C1 segment of cervical spinal cord (tissue), 14 donors: ENCODE measurements at regions not wholly inside any gene's neighbourhood (a gene's known extent, or its start where the extent isn't known, plus 50 kb on each side); places are given as distances from the start of the nearest gene placed in this dataset.
"Not testable (repeated sequence)": the region's sequence is repeated elsewhere in the genome, so short reads cannot be mapped to it uniquely, and the experiment has no call there.

Source experiments
- DNase-seq, 14 donors: peaks; one replicate each; lab custom pipeline; 2025; lab: John Stamatoyannopoulos, UW

DNA sequence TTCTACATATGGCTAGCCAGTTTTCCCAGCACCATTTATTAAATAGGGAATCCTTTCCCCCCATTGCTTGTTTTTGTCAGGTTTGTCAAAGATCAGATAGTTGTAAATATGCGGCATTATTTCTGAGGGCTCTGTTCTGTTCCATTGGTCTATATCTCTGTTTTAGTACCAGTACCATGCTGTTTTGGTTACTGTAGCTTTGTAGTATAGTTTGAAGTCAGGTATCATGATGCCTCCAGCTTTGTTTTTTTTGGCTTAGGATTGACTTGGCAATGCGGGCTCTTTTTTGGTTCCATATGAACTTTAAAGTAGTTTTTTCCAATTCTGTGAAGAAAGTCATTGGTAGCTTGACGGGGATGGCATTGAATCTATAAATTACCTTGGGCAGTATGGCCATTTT lies 60.0 kb upstream of the GPC3 start:
- DNase-seq: not testable (repeated sequence)

DNA sequence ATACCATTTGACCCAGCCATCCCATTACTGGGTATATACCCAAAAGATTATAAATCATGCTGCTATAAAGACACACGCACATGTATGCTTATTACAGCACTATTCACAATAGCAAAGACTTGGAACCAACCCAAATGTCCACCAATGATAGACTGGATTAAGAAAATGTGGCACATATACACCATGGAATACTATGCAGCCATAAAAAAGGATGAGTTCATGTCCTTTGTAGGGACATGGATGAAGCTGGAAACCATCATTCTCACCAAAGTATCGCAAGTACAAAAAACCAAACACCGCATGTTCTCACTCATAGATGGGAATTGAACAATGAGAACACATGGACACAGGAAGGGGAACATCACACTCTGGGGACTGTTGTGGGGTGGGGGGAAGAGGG lies 81.7 kb upstream of the GPC3 start:
- not testable (repeated sequence) for DNase-seq

DNA sequence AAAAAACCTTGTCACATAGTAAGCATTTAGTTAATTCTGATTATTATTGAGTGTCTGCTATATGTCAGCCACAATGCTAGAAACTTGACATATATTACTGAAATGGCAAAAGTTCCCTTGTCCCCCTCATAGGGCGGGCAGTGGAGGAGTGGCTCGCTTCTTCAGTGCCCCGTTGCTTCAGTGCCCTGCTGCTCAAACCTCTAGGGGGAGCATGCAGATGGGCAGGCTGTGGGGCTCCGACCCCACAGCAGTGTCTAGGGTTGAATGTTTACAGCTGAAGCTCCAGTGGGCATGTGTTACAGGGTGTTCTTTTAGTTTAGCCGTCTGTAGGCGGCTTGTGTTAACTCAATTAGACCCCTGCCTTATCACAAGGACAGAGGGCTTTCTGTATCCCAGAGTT lies 86.5 kb upstream of the GPC3 start:
- not testable (repeated sequence) for DNase-seq

DNA sequence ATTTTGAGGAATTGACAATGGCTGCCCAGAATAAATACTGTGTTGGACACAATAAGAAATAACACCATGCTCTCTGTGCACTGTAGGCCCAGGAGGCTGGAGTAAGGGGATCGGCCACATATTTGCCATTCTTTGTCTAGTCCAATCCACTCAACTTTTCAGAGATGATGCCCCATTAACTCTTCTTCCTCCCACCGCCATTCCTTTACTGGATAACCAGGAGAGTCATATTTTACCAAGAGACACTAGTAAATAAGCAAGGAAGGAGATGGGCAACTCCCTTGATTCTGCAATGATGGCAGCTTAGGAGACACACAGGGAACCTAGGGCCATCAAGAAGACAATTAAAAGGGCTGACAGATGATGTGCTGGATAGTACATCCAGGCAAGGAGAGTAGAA lies 87.9 kb upstream of the GPC3 start:
- no peak for DNase-seq

DNA sequence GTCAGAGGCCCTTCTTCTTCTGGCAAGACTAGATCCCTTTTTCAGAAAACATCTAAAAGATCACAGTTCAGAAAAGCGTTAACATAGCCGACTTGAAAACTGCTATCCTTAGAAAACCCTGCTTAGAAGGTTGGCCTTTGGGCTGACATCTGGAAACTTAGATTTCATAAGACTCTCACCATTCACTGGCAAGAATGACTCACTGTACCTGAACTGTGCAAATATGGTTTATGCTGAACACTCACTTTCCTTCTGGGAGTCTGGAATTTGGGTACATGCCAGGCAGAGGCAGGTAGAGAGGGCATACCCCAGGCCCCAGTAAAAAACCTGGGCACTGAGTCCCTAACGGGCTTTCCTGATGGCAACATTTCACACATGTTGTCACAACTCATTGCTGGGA lies 88.8 kb upstream of the GPC3 start:
- no peak for DNase-seq

DNA sequence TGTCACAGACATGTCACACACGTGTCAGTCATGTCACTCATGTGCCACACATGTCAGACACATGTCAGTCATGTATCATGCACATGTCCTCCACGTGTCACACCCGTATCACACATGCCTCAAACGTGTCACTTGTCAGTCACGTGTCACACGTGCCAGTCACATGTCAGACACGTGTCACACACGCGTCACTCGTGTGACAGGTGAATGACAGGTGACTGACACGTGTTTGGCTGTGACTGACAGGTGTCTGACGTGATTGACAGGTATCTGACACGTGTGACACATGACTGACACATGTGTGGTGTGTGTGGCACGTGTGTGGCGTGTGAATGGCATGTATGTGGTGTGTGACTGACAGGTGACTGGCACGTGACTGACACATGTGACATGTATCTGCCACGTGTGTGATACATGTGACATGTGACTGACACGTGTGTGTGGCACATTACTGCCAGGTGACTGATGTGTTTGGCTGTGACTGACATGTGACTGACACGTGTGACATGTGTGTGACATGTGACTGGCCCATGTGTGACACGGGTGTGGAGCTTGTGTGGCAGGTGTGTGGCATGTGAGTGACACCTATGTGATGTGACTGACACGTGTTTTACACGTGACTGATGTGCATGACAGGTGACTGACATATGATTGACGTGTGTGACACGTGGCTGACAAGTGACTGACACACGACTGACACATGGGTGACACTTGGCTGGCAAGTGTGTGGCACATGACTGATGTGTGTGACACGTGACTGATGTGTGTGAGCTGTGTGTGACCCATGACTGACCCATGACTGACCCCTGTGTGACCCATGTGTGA lies 90.7 kb upstream of the GPC3 start:
- no peak for DNase-seq

DNA sequence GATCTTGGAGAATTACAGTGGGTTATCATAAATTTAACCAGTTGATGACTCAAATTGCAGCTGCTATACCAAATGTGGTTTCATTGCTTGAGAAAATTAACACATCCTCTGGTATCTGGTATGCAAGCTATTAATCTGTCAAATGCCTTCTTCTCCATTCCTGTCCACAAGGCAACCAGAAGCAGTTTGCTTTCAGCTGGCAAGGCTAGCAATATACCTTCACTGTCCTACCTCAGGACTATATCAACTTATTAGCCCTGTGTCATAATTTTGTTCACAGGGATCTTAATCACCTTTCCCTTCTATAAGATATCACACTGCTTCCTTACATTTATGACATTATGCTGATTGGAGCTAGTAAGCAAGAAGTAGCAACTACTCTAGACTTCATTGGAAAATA lies 110.0 kb upstream of the GPC3 start:
- no peak for DNase-seq

DNA sequence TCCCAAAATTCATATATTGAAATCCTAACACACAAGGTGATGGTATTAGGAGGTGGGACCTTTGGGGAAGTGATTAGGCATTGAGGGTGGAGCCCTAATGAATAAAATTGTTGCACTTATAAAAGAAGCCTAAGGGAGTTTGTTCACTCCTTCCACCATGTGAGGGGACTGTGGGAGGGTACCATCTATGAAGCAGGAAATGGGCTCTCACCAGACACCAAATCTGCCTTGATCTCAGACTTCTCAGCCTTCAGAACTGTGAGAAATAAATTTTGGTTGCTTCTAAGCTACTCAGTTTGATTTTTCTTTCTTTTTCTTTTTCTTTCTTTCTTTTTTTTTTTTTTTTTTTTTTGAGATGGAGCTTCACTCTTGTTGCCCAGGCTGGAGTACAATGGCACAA lies 116.2 kb upstream of the GPC3 start:
- DNase-seq: no peak

DNA sequence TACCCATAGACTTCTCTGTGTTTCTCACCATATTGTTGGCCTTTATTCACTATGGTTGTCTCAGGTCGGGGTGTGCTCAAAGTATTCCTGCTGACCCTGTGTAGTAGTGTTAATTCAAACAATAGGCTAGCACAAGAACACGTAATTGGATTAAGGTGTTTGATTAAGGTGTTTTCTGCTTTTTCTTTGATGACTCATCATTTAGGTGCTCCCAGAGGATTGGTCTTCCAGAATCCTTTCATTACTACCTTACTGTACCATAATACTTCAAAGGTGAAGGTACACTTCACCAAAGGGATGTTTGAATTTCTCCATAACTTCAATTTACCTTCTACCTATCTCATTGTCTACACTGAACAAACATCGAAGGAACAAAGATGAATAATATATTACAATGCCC lies 121.7 kb upstream of the CCDC160 start:
- DNase-seq: no peak

DNA sequence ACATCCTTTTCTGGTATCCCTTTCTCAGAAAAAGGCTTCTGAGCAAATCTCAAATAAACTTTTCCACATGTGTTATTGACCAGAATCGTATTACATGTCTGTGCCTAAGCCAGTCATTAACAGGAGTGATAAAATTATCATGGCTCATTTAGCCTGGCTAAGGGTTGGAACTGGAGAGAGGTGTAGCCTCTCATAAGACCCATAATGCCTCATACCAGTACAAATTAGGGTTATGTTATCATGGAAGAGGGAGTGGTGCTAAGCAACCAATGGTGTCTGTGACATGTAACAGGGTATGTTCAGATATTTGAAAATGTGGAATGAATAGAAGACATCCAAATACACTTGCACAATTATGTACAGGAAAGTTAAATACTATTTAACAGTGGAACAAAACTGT lies 99.6 kb upstream of the CCDC160 start:
- DNase-seq: no peak

DNA sequence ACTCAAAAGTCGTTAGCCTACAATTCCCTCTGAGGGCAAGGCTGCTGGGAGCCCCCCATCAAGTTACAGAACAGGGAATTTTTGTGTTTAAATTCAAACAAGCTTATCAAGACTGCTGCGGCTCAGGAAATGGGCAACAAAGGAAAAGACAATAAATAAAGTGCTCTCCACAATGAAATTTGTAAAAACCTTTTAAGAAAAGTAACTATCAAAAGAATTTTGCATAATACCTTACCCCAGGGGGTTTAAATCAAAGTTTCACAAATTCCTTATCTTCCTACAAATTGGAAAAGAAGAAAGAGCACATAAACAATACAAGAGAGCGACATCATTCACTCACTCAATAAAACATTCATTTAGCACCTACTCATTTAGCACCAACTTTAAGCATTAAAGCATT lies 97.9 kb upstream of the CCDC160 start:
- DNase-seq: no peak

DNA sequence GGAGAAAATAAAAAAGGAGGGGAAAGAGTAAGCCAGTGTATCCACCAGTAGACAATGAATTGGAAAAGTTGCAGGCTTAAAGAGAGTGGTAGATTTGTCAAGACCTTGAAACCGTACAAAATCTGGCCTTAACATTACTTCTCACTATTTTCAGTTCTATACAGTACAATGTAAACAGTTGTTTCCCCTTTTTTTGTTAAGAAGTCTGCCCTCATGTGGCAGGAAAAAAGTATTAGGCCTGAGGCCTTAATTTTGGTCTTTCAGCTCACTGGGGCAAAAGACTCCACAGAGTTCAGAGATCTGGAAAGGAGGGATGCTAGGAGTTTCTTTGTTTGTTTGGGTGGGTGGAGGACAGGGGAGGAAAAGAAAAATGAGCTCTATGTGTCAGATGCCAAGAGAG lies 92.8 kb upstream of the CCDC160 start:
- no peak for DNase-seq

DNA sequence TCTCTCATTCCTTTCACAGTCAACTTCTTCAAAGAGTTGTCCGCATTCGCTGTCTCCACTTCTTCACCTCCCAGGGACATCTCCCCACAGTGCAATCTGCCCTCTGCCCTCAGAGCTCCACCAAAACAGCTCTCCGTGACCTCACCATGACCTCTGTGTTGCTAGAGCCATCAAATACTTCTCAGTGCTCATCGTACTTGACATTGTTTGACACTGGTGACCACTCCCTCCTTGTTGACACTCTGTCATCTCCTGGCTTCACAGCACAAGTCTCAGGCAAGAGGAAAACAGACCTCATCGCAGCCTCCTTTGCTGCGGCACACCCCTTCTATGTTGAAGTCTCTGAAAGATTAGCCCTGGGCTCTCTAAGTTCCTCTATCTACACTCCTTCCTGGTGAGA lies 90.5 kb upstream of the CCDC160 start:
- DNase-seq: no peak

DNA sequence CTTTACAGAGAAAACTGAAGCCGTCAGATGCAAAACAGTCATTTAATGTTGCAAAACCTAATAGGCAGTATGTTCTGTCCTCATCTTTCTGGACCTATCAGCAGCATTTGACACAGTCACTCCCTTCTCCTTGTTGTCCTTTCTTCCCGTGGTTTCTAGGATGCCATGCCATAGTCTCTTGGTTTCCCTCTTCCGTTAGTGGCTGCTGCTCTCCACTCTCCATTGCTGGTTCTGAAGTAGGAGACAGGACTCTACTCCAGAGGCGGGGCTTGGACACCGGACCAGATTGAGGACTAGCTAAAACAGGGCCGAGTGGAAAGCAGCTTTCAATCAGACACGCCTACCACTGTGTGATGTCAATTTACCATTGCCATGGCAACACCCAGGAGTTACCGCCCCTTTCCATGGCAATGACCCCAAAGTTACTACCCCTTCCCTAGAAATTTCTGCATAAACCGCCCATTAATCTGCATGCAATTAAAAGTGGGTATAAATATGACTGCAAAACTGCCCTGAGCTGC lies 88.8 kb upstream of the CCDC160 start:
- no peak for DNase-seq

DNA sequence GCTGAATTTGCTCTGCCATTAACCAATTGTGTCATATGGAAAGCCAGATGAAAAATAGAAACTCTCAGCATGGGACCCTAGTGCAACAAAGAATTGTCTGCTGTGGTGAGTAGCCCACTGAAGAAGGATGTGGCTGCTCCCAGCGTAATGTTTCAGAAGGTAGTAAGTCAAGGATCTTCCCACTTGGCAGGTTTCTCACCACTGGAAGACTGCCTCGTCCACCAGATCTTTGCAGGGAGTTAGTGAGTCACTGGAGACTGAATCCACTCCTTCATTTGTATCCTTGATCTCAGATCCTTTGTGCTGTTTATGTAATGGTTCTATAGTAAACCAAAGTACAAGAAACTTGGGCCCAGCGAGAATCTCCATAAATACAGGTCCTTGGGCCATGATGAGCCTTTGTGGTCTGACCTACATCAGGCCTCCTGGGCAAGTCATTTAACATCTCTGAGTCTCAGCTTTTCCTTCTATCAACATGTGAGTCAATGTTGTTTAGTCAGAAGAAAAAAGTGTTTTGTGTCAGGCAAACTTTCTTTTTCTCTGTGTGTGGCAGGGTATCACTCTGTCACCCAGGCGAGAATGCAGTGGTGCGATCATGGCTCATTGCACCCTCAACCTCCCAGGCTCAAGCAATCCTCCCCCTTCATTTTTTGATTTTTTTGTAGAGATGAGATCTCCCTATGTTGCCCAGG lies 78.0 kb upstream of the CCDC160 start:
- no peak for DNase-seq

DNA sequence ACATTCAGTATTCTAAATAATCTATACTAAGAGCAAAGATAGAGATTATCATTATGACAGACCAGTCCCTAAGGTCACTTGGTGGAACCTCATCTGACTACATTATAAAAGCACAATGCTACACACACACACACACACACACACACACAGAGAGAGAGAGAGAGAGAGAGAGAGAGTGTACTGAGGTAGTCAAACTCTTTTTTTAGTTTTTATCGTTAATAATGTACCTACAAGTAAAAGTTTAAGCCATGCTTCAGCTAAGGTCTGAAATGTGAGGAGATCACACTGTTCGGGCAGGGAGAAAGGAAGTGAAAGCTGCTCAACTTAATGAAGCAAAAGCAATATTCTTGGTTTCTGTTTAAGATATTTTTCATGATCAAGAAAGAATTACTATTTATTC lies 75.8 kb upstream of the CCDC160 start:
- no peak for DNase-seq

DNA sequence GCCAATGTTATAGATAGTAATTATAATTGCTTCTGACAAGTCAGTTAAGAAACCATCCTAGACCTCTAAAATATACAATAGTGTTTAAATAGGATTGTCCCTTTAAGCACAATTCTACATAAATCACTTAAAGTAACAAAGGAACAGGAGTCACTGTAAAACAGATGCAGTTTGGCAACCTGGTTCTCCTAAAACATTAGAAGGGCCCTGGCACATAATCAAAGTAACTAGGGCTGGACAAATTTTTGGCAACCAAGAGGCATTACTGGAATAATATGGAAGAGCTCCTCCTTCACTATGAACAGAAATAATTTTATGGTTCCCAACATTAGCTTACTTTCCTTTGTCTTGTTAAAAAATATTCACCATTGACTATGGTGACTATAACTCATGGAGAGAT lies 75.0 kb upstream of the CCDC160 start:
- DNase-seq: no peak

DNA sequence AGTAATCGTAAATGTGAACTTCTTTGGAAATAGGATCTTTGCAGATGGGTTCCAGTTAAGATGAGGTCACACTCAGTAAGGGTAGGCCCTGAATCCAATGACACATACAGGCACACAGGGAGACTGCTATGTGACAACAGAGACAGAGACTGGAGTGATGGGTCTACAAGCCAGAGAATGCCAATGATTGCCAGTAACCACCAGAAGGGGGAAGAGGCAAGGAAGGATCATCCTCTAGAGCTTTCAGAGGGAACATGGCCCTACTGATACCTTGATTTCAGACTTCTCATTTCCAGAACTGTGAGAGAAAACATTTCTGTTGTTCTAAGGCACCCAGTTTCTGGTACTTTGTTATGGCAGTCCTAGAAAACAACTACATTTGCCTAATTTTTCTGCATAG lies 73.1 kb upstream of the CCDC160 start:
- no peak for DNase-seq

DNA sequence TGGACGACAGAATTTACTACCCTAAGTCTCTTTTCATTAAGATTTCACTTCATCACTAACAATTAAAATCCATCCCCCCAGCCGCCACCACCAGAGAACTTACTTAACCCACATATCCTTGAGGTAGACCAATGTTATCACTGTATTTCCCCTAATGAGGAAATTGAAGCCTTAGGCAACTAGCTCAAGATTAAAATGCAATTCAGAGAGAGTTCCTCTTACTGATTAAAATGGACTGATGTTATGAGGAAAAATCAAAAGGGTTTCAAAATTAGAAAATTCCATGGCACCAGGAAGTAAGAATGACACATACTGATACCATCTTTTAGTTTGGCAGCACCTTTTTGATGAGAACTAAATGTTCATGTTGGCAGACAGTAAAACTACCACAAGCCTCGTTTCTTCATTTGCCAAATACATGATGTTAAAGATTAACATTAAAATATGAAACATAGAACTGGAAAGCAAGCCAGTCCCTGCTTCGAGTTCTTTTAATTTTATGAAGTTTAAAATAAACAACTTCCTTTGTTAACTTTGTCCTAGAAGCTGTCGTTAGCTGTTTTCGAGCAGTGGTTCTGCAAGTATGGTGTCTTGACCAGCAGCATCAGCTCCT lies 69.3 kb upstream of the CCDC160 start:
- DNase-seq: no peak

DNA sequence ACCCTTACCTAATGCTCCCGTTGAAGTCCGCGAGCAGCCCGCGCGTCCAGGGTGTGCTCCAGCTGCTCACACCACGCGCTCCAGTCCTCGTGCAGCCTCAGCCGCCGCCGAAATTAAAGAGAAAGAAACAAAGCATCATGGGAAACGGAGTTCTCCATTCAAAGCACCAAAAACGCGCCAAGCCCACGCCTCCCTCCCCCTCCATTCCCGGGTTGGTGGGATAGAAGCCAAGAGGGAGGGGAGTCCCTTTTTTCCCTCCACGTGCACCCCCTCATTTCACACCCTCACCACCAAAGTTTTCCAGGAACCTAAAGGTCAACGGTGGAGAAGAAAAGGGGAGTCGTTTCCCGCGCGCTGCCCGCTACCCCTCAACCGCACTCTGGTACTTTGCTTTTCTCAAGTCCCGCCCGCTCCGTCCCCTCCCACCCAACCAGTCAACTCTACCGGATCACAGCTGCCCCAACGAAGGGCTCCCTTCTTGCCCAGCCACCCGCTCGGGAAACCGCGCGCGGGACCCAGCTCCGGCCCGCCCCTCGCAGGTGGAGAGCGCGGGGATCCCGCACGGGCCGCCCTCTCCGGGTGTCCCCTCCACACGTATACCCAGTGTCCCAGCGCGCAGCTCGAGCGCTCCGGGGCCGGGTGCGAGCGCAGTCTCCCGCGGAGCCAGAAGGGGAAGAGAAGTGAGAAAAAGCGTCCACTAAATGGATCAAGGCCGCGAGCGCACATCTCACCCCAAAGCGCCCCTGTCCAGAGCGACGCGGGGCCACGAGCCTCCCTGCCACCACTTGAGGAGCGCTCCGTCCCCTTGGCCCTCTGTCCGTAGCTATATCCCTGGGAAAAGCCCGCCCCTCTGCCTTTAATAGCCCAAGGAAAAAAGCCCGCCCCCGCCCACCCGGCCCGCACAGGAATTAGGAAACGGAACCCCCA lies 65.1 kb upstream of the CCDC160 start:
- DNase-seq: peak in 10 of 14 donors; percentile 3 to 56 (median 30)

DNA sequence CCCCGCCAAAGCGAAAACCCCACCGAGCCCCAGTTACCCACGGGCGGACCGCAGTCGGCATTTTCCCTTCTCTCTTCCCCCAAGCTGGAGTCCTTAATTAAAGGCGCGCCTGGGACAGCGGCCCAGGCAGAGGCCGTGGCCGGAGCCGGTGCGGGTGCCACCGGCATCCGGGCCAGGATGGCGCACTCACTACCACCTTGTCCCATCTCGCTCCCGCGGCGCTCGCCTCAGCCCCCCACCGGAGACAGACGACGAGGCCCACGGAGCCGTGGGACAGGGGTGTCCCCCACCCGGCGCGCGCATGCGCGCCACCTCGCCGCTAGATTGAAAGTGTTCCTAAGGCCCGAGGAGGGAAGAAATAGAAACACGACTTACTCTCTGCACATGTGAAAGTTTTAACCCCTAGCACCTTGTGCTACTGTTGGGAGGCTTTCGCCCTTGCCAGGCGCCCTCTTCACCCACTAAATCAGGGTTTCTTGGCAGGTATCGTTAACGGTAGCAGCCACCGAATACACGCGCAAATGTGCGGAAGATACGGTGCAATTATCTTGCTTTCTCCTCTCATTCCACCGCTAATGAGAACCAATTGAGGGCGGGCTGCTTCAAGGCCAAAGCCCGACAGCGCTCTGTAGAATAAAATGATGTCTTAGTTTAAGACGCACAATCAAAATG lies 64.3 kb upstream of the CCDC160 start:
- DNase-seq: peak in 10 of 14 donors; percentile 1 to 44 (median 12)
